SU-DHL-6 (cell line): ENCODE measurements at regions not wholly inside any gene's neighbourhood (a gene's known extent, or its start where the extent isn't known, plus 50 kb on each side); places are given as distances from the start of the nearest gene placed in this dataset.

ENCODE experiments used
- CTCF ChIP-seq: fragments of 200-600 bp; sonication (generic); IDR thresholded peaks from one replicate; pipeline ENCODE4 v1.5.1; 2017; ENCODE audit warnings: antibody characterized with exemption, mild to moderate bottlenecking, low read length, moderate library complexity; ENCODE audit not compliant: insufficient read depth, poor library complexity, severe bottlenecking
- EZH2phosphoT487 ChIP-seq: fragments of 200-600 bp; sonication (generic), shearing (Covaris generic); conservative IDR thresholded peaks from 2 replicates; pipeline ENCODE4 v1.6.1; 2018; ENCODE audit warnings: mild to moderate bottlenecking, antibody characterized with exemption, low read length, moderate library complexity, mixed read lengths

GRCh38 chr13:22032905-22033304, 362.0 kb downstream of the FGF9 start:
- TF ChIP-seq CTCF, result no peak
- no peak for TF ChIP-seq EZH2phosphoT487
